Heart left ventricle (tissue), 13 donors: ENCODE measurements at regions not wholly inside any gene's neighbourhood (a gene's known extent, or its start where the extent isn't known, plus 50 kb on each side); places are given as distances from the start of the nearest gene placed in this dataset.

ENCODE experiments used
- POLR2A ChIP-seq, 2 donors: fragments of 450-650 bp; IDR thresholded peaks; one replicate each; pipeline ENCODE4 v1.6.1; 2017; ENCODE audit warnings: antibody characterized with exemption in 2 of 2, mild to moderate bottlenecking in 2 of 2, moderate library complexity in 2 of 2
- TF ChIP-seq, protein P1 (sequence below), 12 donors: fragments of 200-600 bp; sonication (generic) in 4 of 12; IDR thresholded peaks; one replicate each; pipeline versions ENCODE4 v1.5.0 to v1.8.0; 2018 to 2022; ENCODE audit warnings: antibody characterized with exemption in 12 of 12, mild to moderate bottlenecking in 5 of 12
- donor health status: ischemic (EF 13 %, LVEDD 7.1; RV severe dilation, severe dysfunction).
- donor health status: DM: no; HTN: yes; CAD: no.
- donor health status: DM: no; HTN: no; CAD: no.
- donor health status: ischemic (EF 25% LVEDD 6.9; RV normal size, moderate dysfunction).
- donor health status: ischemic (EF 25% LVEDD 5.7; RV mildly dilated, moderate dysfunction).
- donor health status: ischemic (EF 35%, LVEDD 5.7; RV mildly dilated, moderate dysfunction).
- donor health status: nonischemic (EF 11% LVEDD 7.7; RV severe dilation, severe dysfunction).
- donor health status: DM: yes; HTN: yes; CAD: no.
- donor health status: PGD.
- donor health status: ischemic (EF 29% LVEDD 5.4; RV normal size, mild dysfunction).
- donor health status: nonischemic (EF 23%, LVEDD 6.1; RV moderate dilation, normal function).

- TF ChIP-seq, protein P1, sequence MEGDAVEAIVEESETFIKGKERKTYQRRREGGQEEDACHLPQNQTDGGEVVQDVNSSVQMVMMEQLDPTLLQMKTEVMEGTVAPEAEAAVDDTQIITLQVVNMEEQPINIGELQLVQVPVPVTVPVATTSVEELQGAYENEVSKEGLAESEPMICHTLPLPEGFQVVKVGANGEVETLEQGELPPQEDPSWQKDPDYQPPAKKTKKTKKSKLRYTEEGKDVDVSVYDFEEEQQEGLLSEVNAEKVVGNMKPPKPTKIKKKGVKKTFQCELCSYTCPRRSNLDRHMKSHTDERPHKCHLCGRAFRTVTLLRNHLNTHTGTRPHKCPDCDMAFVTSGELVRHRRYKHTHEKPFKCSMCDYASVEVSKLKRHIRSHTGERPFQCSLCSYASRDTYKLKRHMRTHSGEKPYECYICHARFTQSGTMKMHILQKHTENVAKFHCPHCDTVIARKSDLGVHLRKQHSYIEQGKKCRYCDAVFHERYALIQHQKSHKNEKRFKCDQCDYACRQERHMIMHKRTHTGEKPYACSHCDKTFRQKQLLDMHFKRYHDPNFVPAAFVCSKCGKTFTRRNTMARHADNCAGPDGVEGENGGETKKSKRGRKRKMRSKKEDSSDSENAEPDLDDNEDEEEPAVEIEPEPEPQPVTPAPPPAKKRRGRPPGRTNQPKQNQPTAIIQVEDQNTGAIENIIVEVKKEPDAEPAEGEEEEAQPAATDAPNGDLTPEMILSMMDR (IDR thresholded peaks at IDR 0.05): no peak
- TF ChIP-seq POLR2A (IDR thresholded peaks at IDR 0.05): no peak
These were observed 64.2 kb upstream of the ADA2 start for GRCh38 chr22:17283423-17283822.
